Vagina (tissue), 2 donors: ENCODE measurements at regions not wholly inside any gene's neighbourhood (a gene's known extent, or its start where the extent isn't known, plus 50 kb on each side); places are given as distances from the start of the nearest gene placed in this dataset.

ENCODE experiments used
- DNase-seq, 2 donors: peaks; one replicate each; pipeline ENCODE4 v3.0.0-alpha.2; 2017; ENCODE audit errors: extremely low spot score in 2 of 2
- H3K27ac ChIP-seq: fragments of 200-600 bp; sonication (generic); one replicate; pipeline ENCODE4 v1.5.1; 2019
- H3K27me3 ChIP-seq: fragments of 200-600 bp; sonication (generic); one replicate; pipeline ENCODE4 v1.5.1; 2019
- H3K36me3 ChIP-seq, 2 donors: fragments of 200-600 bp; sonication (generic); one replicate each; pipeline ENCODE4 v1.5.1; 2017 to 2019
- H3K4me1 ChIP-seq: fragments of 200-600 bp; sonication (generic); one replicate; pipeline ENCODE4 v1.5.1; 2019
- H3K4me3 ChIP-seq, 2 donors: fragments of 200-600 bp; sonication (generic); 1 replicate in 1 of 2; 2 replicates in 1 of 2; pipeline ENCODE4 v1.5.1; 2016 to 2019
- H3K9me3 ChIP-seq: fragments of 200-600 bp; sonication (generic); one replicate; pipeline ENCODE4 v1.5.1; 2019
- POLR2A ChIP-seq, 2 donors: fragments of 450-650 bp; IDR thresholded peaks; one replicate each; pipeline ENCODE4 v1.6.1; 2017; ENCODE audit warnings: antibody characterized with exemption in 2 of 2, mild to moderate bottlenecking in 2 of 2, moderate library complexity in 2 of 2
- POLR2AphosphoS5 ChIP-seq, 2 donors: sonication (generic); formaldehyde crosslinking; IDR thresholded peaks; one replicate each; pipeline ENCODE4 v1.9.0; 2017; ENCODE audit warnings: antibody characterized with exemption in 2 of 2, mild to moderate bottlenecking in 2 of 2, low read depth in 1 of 2; ENCODE audit not compliant: insufficient read depth in 1 of 2
- intact Hi-C: fragments of 100-400 bp; cut with DNase I; formaldehyde crosslinking; loops from one replicate; pipeline ENCODE4 v1.15.1; 2023
- TF ChIP-seq, protein P1 (sequence below), 3 experiments: fragments of 450-650 bp in 2 of 3; fragments of 200-600 bp in 1 of 3; sonication (generic) in 1 of 3; IDR thresholded peaks; one replicate each; pipeline ENCODE4 v1.5.1; 2017 to 2019; ENCODE audit warnings: antibody characterized with exemption in 3 of 3, mild to moderate bottlenecking in 2 of 3, moderate library complexity in 2 of 3

DNA sequence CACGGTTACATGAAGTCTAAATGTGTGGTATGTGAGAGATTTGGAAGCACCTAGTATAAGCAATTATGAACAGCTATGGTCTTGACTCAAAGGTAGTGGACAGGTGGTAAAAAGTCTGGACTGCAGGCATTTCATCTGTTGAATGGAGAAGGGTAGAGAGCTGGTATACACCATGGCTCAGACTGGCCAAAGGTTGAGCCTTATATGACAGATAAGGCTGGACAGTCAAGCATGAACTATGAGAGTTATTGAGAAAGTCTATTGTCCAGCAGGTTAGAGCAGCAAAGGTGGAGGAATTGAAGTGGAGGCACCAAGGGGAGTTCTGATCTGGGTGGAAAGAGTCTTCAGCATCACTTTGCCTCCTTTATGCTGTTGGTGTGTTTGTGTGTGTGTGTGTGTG lies 346.7 kb upstream of the SLC14A2 start:
- intact Hi-C loops = no loop called here
- no peak for TF ChIP-seq POLR2A (IDR thresholded peaks at IDR 0.05)
- TF ChIP-seq POLR2AphosphoS5 (IDR thresholded peaks at IDR 0.05; ENCODE audit: insufficient read depth in 1 of 2, low read depth in 1 of 2) = no peak
- TF ChIP-seq, protein P1, sequence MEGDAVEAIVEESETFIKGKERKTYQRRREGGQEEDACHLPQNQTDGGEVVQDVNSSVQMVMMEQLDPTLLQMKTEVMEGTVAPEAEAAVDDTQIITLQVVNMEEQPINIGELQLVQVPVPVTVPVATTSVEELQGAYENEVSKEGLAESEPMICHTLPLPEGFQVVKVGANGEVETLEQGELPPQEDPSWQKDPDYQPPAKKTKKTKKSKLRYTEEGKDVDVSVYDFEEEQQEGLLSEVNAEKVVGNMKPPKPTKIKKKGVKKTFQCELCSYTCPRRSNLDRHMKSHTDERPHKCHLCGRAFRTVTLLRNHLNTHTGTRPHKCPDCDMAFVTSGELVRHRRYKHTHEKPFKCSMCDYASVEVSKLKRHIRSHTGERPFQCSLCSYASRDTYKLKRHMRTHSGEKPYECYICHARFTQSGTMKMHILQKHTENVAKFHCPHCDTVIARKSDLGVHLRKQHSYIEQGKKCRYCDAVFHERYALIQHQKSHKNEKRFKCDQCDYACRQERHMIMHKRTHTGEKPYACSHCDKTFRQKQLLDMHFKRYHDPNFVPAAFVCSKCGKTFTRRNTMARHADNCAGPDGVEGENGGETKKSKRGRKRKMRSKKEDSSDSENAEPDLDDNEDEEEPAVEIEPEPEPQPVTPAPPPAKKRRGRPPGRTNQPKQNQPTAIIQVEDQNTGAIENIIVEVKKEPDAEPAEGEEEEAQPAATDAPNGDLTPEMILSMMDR (IDR thresholded peaks at IDR 0.05) = no peak
- Histone ChIP-seq H3K4me3 (no peak overlapping the region), H3K27me3 (no peaks in the 10 kb centered on the region), H3K9me3 (no peaks in the 10 kb centered on the region), H3K36me3 (no peaks in the 10 kb centered on the region), H3K4me1 (no peaks in the 10 kb centered on the region), H3K27ac (no peak overlapping the region)
- no peak for DNase-seq

DNA sequence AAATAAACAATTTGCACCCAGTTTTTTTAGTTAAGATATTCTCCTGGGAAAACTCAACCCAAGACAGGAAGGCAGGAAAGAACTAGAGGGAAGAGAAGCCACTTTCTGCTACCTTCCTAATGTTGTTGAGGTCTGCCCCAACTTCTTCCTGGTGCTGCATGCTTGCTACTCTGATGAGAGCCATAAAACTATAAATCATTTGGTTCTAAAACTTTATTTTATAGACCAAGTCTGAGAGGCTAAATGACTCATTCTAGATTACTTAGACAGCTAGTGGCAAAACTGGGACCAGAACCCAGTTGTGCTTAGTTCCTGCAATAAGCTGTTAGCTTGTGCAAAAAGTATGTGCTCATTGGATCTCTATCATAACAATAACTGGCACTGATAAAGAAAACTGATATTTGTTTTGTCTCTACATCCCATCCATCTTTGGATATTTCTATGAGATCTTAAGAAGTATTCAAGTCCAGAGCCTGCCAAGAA lies 344.9 kb upstream of the SLC14A2 start:
- H3K4me1 ChIP-seq = no peaks in the 10 kb centered on the region
- H3K4me3 ChIP-seq = no peak overlapping the region
- intact Hi-C loops = no loop called here
- H3K9me3 ChIP-seq = no peaks in the 10 kb centered on the region
- no peaks in the 10 kb centered on the region for H3K36me3 ChIP-seq
- H3K27me3 ChIP-seq = no peaks in the 10 kb centered on the region
- no peak overlapping the region for H3K27ac ChIP-seq
- DNase-seq = no peak
- TF ChIP-seq POLR2AphosphoS5 (IDR thresholded peaks at IDR 0.05; ENCODE audit: insufficient read depth in 1 of 2, low read depth in 1 of 2) (no peak), POLR2A (IDR thresholded peaks at IDR 0.05) (no peak)
- TF ChIP-seq, protein P1 (IDR thresholded peaks at IDR 0.05) = no peak

DNA sequence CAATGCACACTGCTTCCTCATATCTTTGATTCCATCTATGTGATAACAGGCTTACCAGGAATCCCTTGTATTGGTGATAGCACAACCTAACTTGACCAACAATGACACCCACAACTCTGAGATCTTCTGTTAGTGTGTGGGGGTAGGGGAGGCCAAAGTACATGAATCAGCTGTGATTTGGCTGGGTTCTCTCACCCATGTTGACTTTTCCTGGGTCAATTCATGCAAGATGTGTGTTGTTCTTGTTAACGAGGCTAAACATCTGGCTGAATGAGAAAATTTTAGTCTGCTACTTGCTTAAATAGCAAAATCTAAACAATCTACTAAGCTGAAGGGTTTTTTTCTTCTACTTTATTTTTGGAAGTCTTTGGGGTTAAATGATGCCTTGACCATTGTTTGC lies 341.2 kb upstream of the SLC14A2 start:
- H3K9me3 ChIP-seq = no peaks in the 10 kb centered on the region
- no peaks in the 10 kb centered on the region for H3K4me1 ChIP-seq
- no peak overlapping the region for H3K4me3 ChIP-seq
- H3K27me3 ChIP-seq = no peaks in the 10 kb centered on the region
- TF ChIP-seq, protein P1 (IDR thresholded peaks at IDR 0.05) = no peak
- TF ChIP-seq POLR2AphosphoS5 (IDR thresholded peaks at IDR 0.05; ENCODE audit: insufficient read depth in 1 of 2, low read depth in 1 of 2) (no peak), POLR2A (IDR thresholded peaks at IDR 0.05) (no peak)
- no peak for DNase-seq
- no peak overlapping the region for H3K27ac ChIP-seq
- intact Hi-C loops = no loop called here
- no peaks in the 10 kb centered on the region for H3K36me3 ChIP-seq

DNA sequence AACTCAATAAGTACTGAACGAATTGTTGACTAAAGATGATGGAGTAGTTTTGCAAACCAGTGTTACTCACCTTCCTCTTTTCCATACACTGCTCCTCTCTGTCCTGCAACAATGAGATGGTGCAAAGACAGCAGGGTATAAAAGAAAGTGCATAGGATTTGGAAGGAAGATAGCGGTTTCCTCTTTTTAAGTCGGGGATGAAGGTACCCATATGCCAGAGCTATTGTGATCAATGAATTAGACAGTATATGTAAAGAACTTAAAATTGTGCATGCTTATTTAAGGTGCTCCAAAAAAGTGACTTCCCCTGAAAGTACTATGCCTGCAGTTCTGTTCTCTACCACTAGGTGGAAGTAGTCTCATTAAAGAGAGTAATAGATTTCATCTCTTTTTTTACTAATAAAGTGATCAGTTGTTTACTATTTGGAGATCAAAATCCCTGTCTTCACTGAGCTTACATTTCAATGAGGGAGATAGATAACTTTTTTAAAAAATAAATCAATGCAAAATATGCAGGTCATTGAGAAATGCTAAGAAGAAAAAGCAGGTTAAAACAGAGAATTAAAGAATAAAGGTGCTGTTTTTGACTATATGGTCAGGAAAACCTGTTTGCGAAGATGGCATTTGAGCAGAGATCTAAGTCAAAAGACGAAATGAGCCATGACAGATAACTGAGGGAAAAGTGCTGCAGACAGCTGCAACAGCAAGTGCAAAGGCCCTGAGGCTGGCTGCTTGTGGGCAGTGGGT lies 339.7 kb upstream of the SLC14A2 start:
- Histone ChIP-seq H3K4me3 (no peak overlapping the region), H3K36me3 (no peaks in the 10 kb centered on the region), H3K27me3 (no peaks in the 10 kb centered on the region), H3K27ac (no peak overlapping the region), H3K4me1 (no peaks in the 10 kb centered on the region), H3K9me3 (no peaks in the 10 kb centered on the region)
- intact Hi-C loops = no loop called here
- DNase-seq = no peak
- no peak for TF ChIP-seq POLR2A (IDR thresholded peaks at IDR 0.05)
- TF ChIP-seq, protein P1 (IDR thresholded peaks at IDR 0.05) = peak in 1 of 3 experiments; percentile 37

DNA sequence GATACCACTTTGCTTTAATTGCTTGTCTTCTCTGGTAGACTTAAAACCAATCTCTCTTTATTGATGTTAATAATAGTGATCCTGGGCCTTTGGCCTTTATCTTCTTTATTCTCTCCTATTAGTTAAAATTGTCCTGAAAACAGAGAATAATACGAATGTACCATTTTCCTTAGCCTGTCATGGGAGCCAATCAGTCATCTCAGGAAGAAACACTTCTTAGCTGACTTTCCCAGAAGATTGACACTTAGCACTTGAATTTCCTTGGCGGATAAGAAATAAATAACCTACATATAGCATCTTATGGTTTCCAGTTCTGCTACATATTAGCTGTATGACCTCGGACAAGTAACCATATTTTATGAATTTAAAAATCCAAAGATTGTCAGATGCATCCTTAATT lies 338.4 kb upstream of the SLC14A2 start:
- intact Hi-C loops = no loop called here
- Histone ChIP-seq H3K36me3 (no peaks in the 10 kb centered on the region), H3K27ac (no peak overlapping the region), H3K9me3 (no peaks in the 10 kb centered on the region), H3K4me1 (no peaks in the 10 kb centered on the region), H3K4me3 (no peak overlapping the region), H3K27me3 (no peaks in the 10 kb centered on the region)
- TF ChIP-seq, protein P1 (IDR thresholded peaks at IDR 0.05) = no peak
- TF ChIP-seq POLR2AphosphoS5 (IDR thresholded peaks at IDR 0.05; ENCODE audit: insufficient read depth in 1 of 2, low read depth in 1 of 2) (no peak), POLR2A (IDR thresholded peaks at IDR 0.05) (no peak)
- no peak for DNase-seq
